ENCODE measurements at regions not wholly inside any gene's neighbourhood (a gene's known extent, or its start where the extent isn't known, plus 50 kb on each side); places are given as distances from the start of the nearest gene placed in this dataset.

- no peaks in the 10 kb centered on the region for H3K36me3 Mint-ChIP-seq (ENCODE audit: low read depth)
- no peaks in the 10 kb centered on the region for H3K9me3 Mint-ChIP-seq
- peaks cover 4% of the 10 kb centered on the region for H3K27me3 Mint-ChIP-seq (ENCODE audit: low read depth)
- no peak for DNase-seq (ENCODE audit: low spot score)
- intact Hi-C loops (cut with micrococcal nuclease) = no loop called here
- H3K4me3 Mint-ChIP-seq (ENCODE audit: low read depth) = no peak overlapping the region
- H3K4me1 Mint-ChIP-seq (ENCODE audit: low read depth) = peaks cover 3% of the 10 kb centered on the region
- no peak overlapping the region for H3K27ac Mint-ChIP-seq
Observed at GRCh38 chr2:147550995-147551731, 293.7 kb upstream of the ACVR2A start.

- Mint-ChIP-seq H3K27me3 (ENCODE audit: low read depth) (peaks cover 4% of the 10 kb centered on the region), H3K9me3 (no peaks in the 10 kb centered on the region), H3K36me3 (ENCODE audit: low read depth) (no peaks in the 10 kb centered on the region), H3K27ac (no peak overlapping the region), H3K4me3 (ENCODE audit: low read depth) (no peak overlapping the region), H3K4me1 (ENCODE audit: low read depth) (peaks cover 3% of the 10 kb centered on the region)
- intact Hi-C loops (cut with micrococcal nuclease) = no loop called here
- DNase-seq (ENCODE audit: low spot score) = no peak
Observed at GRCh38 chr2:147549054-147549453, 295.8 kb upstream of the ACVR2A start.

GRCh38 chr2:147548451-147548850 is 296.4 kb upstream of the ACVR2A start:
- H3K36me3 Mint-ChIP-seq (ENCODE audit: low read depth) = no peaks in the 10 kb centered on the region
- peaks cover 4% of the 10 kb centered on the region for H3K27me3 Mint-ChIP-seq (ENCODE audit: low read depth)
- no peak overlapping the region for H3K27ac Mint-ChIP-seq
- H3K4me3 Mint-ChIP-seq (ENCODE audit: low read depth) = no peak overlapping the region
- H3K9me3 Mint-ChIP-seq = no peaks in the 10 kb centered on the region
- H3K4me1 Mint-ChIP-seq (ENCODE audit: low read depth) = peaks cover 3% of the 10 kb centered on the region
- no peak for DNase-seq (ENCODE audit: low spot score)
- intact Hi-C loops (cut with micrococcal nuclease) = no loop called here

- Mint-ChIP-seq H3K4me3 (ENCODE audit: low read depth) (no peak overlapping the region), H3K27ac (no peak overlapping the region), H3K36me3 (ENCODE audit: low read depth) (no peaks in the 10 kb centered on the region)
Observed at GRCh38 chr2:147547440-147547839, 297.4 kb upstream of the ACVR2A start.

GRCh38 chr2:147546109-147546508 is 298.7 kb upstream of the ACVR2A start:
- Mint-ChIP-seq H3K4me1 (ENCODE audit: low read depth) (peaks cover 5% of the 10 kb centered on the region), H3K9me3 (no peaks in the 10 kb centered on the region), H3K27me3 (ENCODE audit: low read depth) (no peaks in the 10 kb centered on the region), H3K36me3 (ENCODE audit: low read depth) (no peaks in the 10 kb centered on the region), H3K27ac (no peak overlapping the region), H3K4me3 (ENCODE audit: low read depth) (no peak overlapping the region)
- DNase-seq (ENCODE audit: low spot score) = no peak
- intact Hi-C loops (cut with micrococcal nuclease) = no loop called here

More at GRCh38 chr2:147547440-147547839, 297.4 kb upstream of the ACVR2A start:
- H3K4me1 Mint-ChIP-seq (ENCODE audit: low read depth) = peaks cover 3% of the 10 kb centered on the region
- intact Hi-C loops (cut with micrococcal nuclease) = no loop called here
- H3K27me3 Mint-ChIP-seq (ENCODE audit: low read depth) = peaks cover 3% of the 10 kb centered on the region
- H3K9me3 Mint-ChIP-seq = no peaks in the 10 kb centered on the region
- no peak for DNase-seq (ENCODE audit: low spot score)

GRCh38 chr2:147543056-147543455 is 301.8 kb upstream of the ACVR2A start:
- intact Hi-C loops (cut with micrococcal nuclease) = no loop called here
- H3K27ac Mint-ChIP-seq = no peak overlapping the region

GRCh38 chr2:147542351-147542750 is 302.5 kb upstream of the ACVR2A start:
- Mint-ChIP-seq H3K4me3 (ENCODE audit: low read depth) (no peak overlapping the region), H3K27ac (no peak overlapping the region), H3K4me1 (ENCODE audit: low read depth) (peaks cover 2% of the 10 kb centered on the region)

More at GRCh38 chr2:147543056-147543455, 301.8 kb upstream of the ACVR2A start:
- H3K36me3 Mint-ChIP-seq (ENCODE audit: low read depth) = no peaks in the 10 kb centered on the region
- H3K4me1 Mint-ChIP-seq (ENCODE audit: low read depth) = peaks cover 2% of the 10 kb centered on the region
- peaks cover 2% of the 10 kb centered on the region for H3K27me3 Mint-ChIP-seq (ENCODE audit: low read depth)
- no peak overlapping the region for H3K4me3 Mint-ChIP-seq (ENCODE audit: low read depth)
- DNase-seq (ENCODE audit: low spot score) = no peak
- no peaks in the 10 kb centered on the region for H3K9me3 Mint-ChIP-seq

GRCh38 chr2:147541314-147541713 is 303.5 kb upstream of the ACVR2A start:
- no peak overlapping the region for H3K4me3 Mint-ChIP-seq (ENCODE audit: low read depth)
- DNase-seq (ENCODE audit: low spot score) = no peak
- H3K4me1 Mint-ChIP-seq (ENCODE audit: low read depth) = peaks cover 2% of the 10 kb centered on the region
- no peak overlapping the region for H3K27ac Mint-ChIP-seq
- intact Hi-C loops (cut with micrococcal nuclease) = no loop called here
- H3K27me3 Mint-ChIP-seq (ENCODE audit: low read depth) = peaks cover 2% of the 10 kb centered on the region
- no peaks in the 10 kb centered on the region for H3K9me3 Mint-ChIP-seq
- no peaks in the 10 kb centered on the region for H3K36me3 Mint-ChIP-seq (ENCODE audit: low read depth)

More at GRCh38 chr2:147542351-147542750, 302.5 kb upstream of the ACVR2A start:
- no peak for DNase-seq (ENCODE audit: low spot score)
- Mint-ChIP-seq H3K36me3 (ENCODE audit: low read depth) (no peaks in the 10 kb centered on the region), H3K9me3 (no peaks in the 10 kb centered on the region), H3K27me3 (ENCODE audit: low read depth) (peaks cover 2% of the 10 kb centered on the region)
- intact Hi-C loops (cut with micrococcal nuclease) = no loop called here

GRCh38 chr2:147538821-147539220 is 306.0 kb upstream of the ACVR2A start:
- H3K4me3 Mint-ChIP-seq (ENCODE audit: low read depth) = no peak overlapping the region
- H3K4me1 Mint-ChIP-seq (ENCODE audit: low read depth) = peaks cover 2% of the 10 kb centered on the region
- H3K9me3 Mint-ChIP-seq = no peaks in the 10 kb centered on the region
- no peak for DNase-seq (ENCODE audit: low spot score)
- H3K36me3 Mint-ChIP-seq (ENCODE audit: low read depth) = no peaks in the 10 kb centered on the region
- no peak overlapping the region for H3K27ac Mint-ChIP-seq
- intact Hi-C loops (cut with micrococcal nuclease) = no loop called here
- peaks cover 5% of the 10 kb centered on the region for H3K27me3 Mint-ChIP-seq (ENCODE audit: low read depth)

- H3K27me3 Mint-ChIP-seq (ENCODE audit: low read depth) = peaks cover 5% of the 10 kb centered on the region
- no peak overlapping the region for H3K27ac Mint-ChIP-seq
- no peaks in the 10 kb centered on the region for H3K9me3 Mint-ChIP-seq
- H3K4me1 Mint-ChIP-seq (ENCODE audit: low read depth) = peaks cover 2% of the 10 kb centered on the region
- H3K36me3 Mint-ChIP-seq (ENCODE audit: low read depth) = no peaks in the 10 kb centered on the region
- DNase-seq (ENCODE audit: low spot score) = no peak
- intact Hi-C loops (cut with micrococcal nuclease) = no loop called here
- H3K4me3 Mint-ChIP-seq (ENCODE audit: low read depth) = no peak overlapping the region
Observed at GRCh38 chr2:147538088-147538487, 306.7 kb upstream of the ACVR2A start.

GRCh38 chr2:147531269-147531668 is 313.6 kb upstream of the ACVR2A start:
- peaks cover 8% of the 10 kb centered on the region for H3K27me3 Mint-ChIP-seq (ENCODE audit: low read depth)
- no peak overlapping the region for H3K27ac Mint-ChIP-seq
- intact Hi-C loops (cut with micrococcal nuclease) = no loop called here
- no peak for DNase-seq (ENCODE audit: low spot score)
- no peaks in the 10 kb centered on the region for H3K4me1 Mint-ChIP-seq (ENCODE audit: low read depth)
- no peaks in the 10 kb centered on the region for H3K36me3 Mint-ChIP-seq (ENCODE audit: low read depth)
- H3K4me3 Mint-ChIP-seq (ENCODE audit: low read depth) = no peak overlapping the region
- H3K9me3 Mint-ChIP-seq = no peaks in the 10 kb centered on the region

GRCh38 chr2:147530033-147530432 is 314.8 kb upstream of the ACVR2A start:
- Mint-ChIP-seq H3K4me3 (ENCODE audit: low read depth) (no peak overlapping the region), H3K36me3 (ENCODE audit: low read depth) (no peaks in the 10 kb centered on the region), H3K27ac (no peak overlapping the region), H3K4me1 (ENCODE audit: low read depth) (peaks cover 3% of the 10 kb centered on the region), H3K9me3 (no peaks in the 10 kb centered on the region), H3K27me3 (ENCODE audit: low read depth) (peaks cover 5% of the 10 kb centered on the region)
- no peak for DNase-seq (ENCODE audit: low spot score)
- intact Hi-C loops (cut with micrococcal nuclease) = no loop called here

- H3K4me1 Mint-ChIP-seq (ENCODE audit: low read depth) = peaks cover 3% of the 10 kb centered on the region
- H3K9me3 Mint-ChIP-seq = peaks cover 5% of the 10 kb centered on the region
- DNase-seq (ENCODE audit: low spot score) = no peak
- H3K27ac Mint-ChIP-seq = no peak overlapping the region
- H3K27me3 Mint-ChIP-seq (ENCODE audit: low read depth) = peaks cover 5% of the 10 kb centered on the region
- no peaks in the 10 kb centered on the region for H3K36me3 Mint-ChIP-seq (ENCODE audit: low read depth)
- no peak overlapping the region for H3K4me3 Mint-ChIP-seq (ENCODE audit: low read depth)
- intact Hi-C loops (cut with micrococcal nuclease) = no loop called here
Observed at GRCh38 chr2:147525819-147526489, 318.9 kb upstream of the ACVR2A start.
